Endothelial cell of umbilical vein (primary cell): ENCODE measurements at regions not wholly inside any gene's neighbourhood (a gene's known extent, or its start where the extent isn't known, plus 50 kb on each side); places are given as distances from the start of the nearest gene placed in this dataset.

Experiments
- EZH2 ChIP-seq: IDR thresholded peaks from 2 replicates; pipeline ENCODE4 v1.6.1; 2012; ENCODE audit warnings: borderline replicate concordance, low read depth, mild to moderate bottlenecking, moderate library complexity, low read length, inconsistent platforms; ENCODE audit not compliant: severe bottlenecking
- FOS ChIP-seq: IDR thresholded peaks from 2 replicates; pipeline ENCODE4 v1.6.1; 2011; ENCODE audit warnings: mild to moderate bottlenecking, low read length, moderate library complexity, borderline replicate concordance; ENCODE audit not compliant: insufficient read depth
- GATA2 ChIP-seq: IDR thresholded peaks from 2 replicates; pipeline ENCODE4 v1.7.0; 2011; ENCODE audit warnings: low read depth, mild to moderate bottlenecking, moderate library complexity, mixed read lengths, low read length; ENCODE audit not compliant: insufficient read length, insufficient read depth
- JUN ChIP-seq: IDR thresholded peaks from 2 replicates; pipeline ENCODE4 v1.6.1; 2011; ENCODE audit warnings: borderline replicate concordance, low read depth; ENCODE audit not compliant: insufficient read length, insufficient read depth
- POLR2A ChIP-seq: IDR thresholded peaks from 2 replicates; pipeline ENCODE4 v1.6.1; 2012; ENCODE audit warnings: low read depth, mild to moderate bottlenecking, control low read depth, low read length
- POLR2AphosphoS5 ChIP-seq: IDR thresholded peaks from 2 replicates; pipeline ENCODE4 v1.6.1; 2012; ENCODE audit warnings: low read depth, mild to moderate bottlenecking, control low read depth, low read length, moderate library complexity; ENCODE audit not compliant: insufficient read depth
- TF ChIP-seq, protein P1 (sequence below), 2 donors: IDR thresholded peaks; 1 replicate in 1 of 2; 2 replicates in 1 of 2; pipeline ENCODE4 v1.5.1; 2011; ENCODE audit warnings: low read length in 2 of 2, mild to moderate bottlenecking in 2 of 2, moderate library complexity in 2 of 2, control low read depth in 1 of 2, inconsistent platforms in 1 of 2, low read depth in 1 of 2; ENCODE audit not compliant: insufficient read depth in 1 of 2; ENCODE audit errors: extremely low read depth in 1 of 2
- TF ChIP-seq, protein P2 (sequence below): IDR thresholded peaks from 2 replicates; pipeline ENCODE4 v1.6.1; 2011; ENCODE audit not compliant: insufficient read depth, insufficient read length

- TF ChIP-seq, protein P1, sequence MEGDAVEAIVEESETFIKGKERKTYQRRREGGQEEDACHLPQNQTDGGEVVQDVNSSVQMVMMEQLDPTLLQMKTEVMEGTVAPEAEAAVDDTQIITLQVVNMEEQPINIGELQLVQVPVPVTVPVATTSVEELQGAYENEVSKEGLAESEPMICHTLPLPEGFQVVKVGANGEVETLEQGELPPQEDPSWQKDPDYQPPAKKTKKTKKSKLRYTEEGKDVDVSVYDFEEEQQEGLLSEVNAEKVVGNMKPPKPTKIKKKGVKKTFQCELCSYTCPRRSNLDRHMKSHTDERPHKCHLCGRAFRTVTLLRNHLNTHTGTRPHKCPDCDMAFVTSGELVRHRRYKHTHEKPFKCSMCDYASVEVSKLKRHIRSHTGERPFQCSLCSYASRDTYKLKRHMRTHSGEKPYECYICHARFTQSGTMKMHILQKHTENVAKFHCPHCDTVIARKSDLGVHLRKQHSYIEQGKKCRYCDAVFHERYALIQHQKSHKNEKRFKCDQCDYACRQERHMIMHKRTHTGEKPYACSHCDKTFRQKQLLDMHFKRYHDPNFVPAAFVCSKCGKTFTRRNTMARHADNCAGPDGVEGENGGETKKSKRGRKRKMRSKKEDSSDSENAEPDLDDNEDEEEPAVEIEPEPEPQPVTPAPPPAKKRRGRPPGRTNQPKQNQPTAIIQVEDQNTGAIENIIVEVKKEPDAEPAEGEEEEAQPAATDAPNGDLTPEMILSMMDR (IDR thresholded peaks at IDR 0.05; ENCODE audit: extremely low read depth in 1 of 2, insufficient read depth in 1 of 2, low read depth in 1 of 2, low read length in 2 of 2), result no peak
- TF ChIP-seq EZH2 (no peak), POLR2A (no peak), POLR2AphosphoS5 (no peak), GATA2 (no peak), JUN (no peak), FOS (no peak)
- TF ChIP-seq, protein P2, sequence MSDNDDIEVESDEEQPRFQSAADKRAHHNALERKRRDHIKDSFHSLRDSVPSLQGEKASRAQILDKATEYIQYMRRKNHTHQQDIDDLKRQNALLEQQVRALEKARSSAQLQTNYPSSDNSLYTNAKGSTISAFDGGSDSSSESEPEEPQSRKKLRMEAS, result no peak
Observed at GRCh38 chr2:236894791-236895190, 190.9 kb upstream of the COPS8 start.
